Gastrocnemius medialis (tissue), 4 donors: ENCODE measurements at regions not wholly inside any gene's neighbourhood (a gene's known extent, or its start where the extent isn't known, plus 50 kb on each side); places are given as distances from the start of the nearest gene placed in this dataset.

Experiments used
- ATAC-seq, 2 donors: fragments of 150-250 bp; one replicate each; pipeline ENCODE4 v1.9.1; 2016
- DNase-seq, 2 donors: peaks; one replicate each; pipeline ENCODE4 v3.0.0-alpha.2; 2019
- H3K27ac ChIP-seq, 4 donors: fragments of 200-600 bp; sonication (generic); 1 replicate in 1 of 4; 2 replicates in 3 of 4; pipeline ENCODE4 v1.5.1; 2016 to 2018; ENCODE audit warnings: mild to moderate bottlenecking in 2 of 4, moderate library complexity in 1 of 4
- H3K27me3 ChIP-seq, 3 donors: fragments of 200-600 bp; sonication (generic) in 2 of 3; 1 replicate in 1 of 3; 2 replicates in 2 of 3; pipeline versions ENCODE4 v1.5.1 to v1.6.0; 2016 to 2019; ENCODE audit warnings: mild to moderate bottlenecking in 1 of 3, moderate library complexity in 1 of 3
- H3K36me3 ChIP-seq, 2 donors: fragments of 200-600 bp; sonication (generic) in 1 of 2; one replicate each; pipeline ENCODE4 v1.5.1; 2017 to 2018
- H3K4me1 ChIP-seq, 2 donors: fragments of 200-600 bp; sonication (generic) in 1 of 2; one replicate each; pipeline ENCODE4 v1.5.1; 2016 to 2017; ENCODE audit warnings: mild to moderate bottlenecking in 2 of 2
- H3K4me3 ChIP-seq, 4 donors: fragments of 200-600 bp; sonication (generic) in 3 of 4; 1 replicate in 1 of 4; 2 replicates in 3 of 4; pipeline ENCODE4 v1.5.1; 2016 to 2019; ENCODE audit warnings: mild to moderate bottlenecking in 2 of 4
- H3K9me3 ChIP-seq, 3 donors: fragments of 200-600 bp; sonication (generic) in 2 of 3; 1 replicate in 1 of 3; 2 replicates in 2 of 3; pipeline ENCODE4 v1.5.1; 2016 to 2019
- POLR2A ChIP-seq, 2 donors: fragments of 450-650 bp; IDR thresholded peaks; one replicate each; pipeline ENCODE4 v1.6.1; 2017; ENCODE audit warnings: antibody characterized with exemption in 2 of 2, mild to moderate bottlenecking in 2 of 2, moderate library complexity in 2 of 2
- in situ Hi-C, 4 donors: fragments of 200-750 bp; cut with MboI; loops; one replicate each; pipeline versions ENCODE4 v1.15.0 to v1.8.0; 2017; ENCODE audit warnings: low sequenced_read_pairs in 4 of 4
- intact Hi-C: fragments of 100-400 bp; cut with DNase I; formaldehyde crosslinking; loops from one replicate; pipeline ENCODE4 v1.15.1; 2023; ENCODE audit warnings: low total_unique reads
- TF ChIP-seq, protein P1 (sequence below), 5 experiments: fragments of 450-650 bp in 3 of 5; fragments of 200-600 bp in 2 of 5; sonication (generic) in 2 of 5; IDR thresholded peaks in 4 of 5; conservative IDR thresholded peaks in 1 of 5; 1 replicate in 4 of 5; 2 replicates in 1 of 5; pipeline ENCODE4 v1.5.1; 2016 to 2019; ENCODE audit warnings: antibody characterized with exemption in 5 of 5, mild to moderate bottlenecking in 3 of 5, moderate library complexity in 3 of 5

DNA sequence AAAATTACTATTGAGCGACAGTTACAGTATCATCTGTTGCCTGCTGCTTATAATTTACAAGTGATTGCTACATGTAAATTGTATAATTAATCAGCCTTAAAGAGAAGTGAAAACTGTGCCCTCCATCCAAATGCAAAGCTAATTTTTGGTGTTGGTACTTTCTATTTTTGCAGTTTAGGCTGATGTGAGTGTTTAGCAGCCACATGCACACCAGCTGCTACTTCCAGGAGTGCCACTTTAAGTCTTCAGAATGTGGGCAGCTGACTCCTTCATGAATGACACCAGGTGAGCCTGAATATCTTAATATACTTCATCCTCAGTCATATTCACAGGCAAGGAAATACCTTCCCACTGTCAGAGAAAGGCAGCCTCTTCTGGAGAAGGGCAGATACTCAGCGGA is 149.8 kb upstream of the RASGEF1B start:
- intact Hi-C loops (no loop called here), in situ Hi-C loops (no loop called here)
- no peak overlapping the region for H3K4me3 ChIP-seq
- H3K36me3 ChIP-seq: no peaks in the 10 kb centered on the region
- no peaks in the 10 kb centered on the region for H3K4me1 ChIP-seq
- DNase-seq (no peak), ATAC-seq (no peak)
- H3K27ac ChIP-seq: no peak overlapping the region
- H3K27me3 ChIP-seq: no peaks in the 10 kb centered on the region
- no peaks in the 10 kb centered on the region for H3K9me3 ChIP-seq
- TF ChIP-seq POLR2A (IDR thresholded peaks at IDR 0.05): no peak

DNA sequence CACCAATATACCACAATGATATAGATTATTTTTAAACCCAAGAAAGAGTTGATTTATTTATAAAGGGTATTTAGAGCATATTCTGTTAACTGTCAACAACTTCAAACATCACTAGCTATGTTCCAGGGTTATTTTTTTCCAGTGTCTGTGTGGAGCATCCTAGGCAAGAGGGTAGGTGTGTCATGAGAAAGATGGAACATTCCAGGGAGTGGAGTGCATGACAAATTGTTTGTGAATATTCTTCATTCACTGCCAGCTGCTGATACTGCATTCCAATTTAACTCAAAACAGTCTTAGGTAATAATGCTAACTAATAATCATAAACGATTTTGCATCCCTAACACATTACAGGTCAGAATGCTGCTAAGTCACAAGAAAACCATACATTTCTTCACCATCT is 148.7 kb upstream of the RASGEF1B start:
- DNase-seq: no peak
- TF ChIP-seq, protein P1, sequence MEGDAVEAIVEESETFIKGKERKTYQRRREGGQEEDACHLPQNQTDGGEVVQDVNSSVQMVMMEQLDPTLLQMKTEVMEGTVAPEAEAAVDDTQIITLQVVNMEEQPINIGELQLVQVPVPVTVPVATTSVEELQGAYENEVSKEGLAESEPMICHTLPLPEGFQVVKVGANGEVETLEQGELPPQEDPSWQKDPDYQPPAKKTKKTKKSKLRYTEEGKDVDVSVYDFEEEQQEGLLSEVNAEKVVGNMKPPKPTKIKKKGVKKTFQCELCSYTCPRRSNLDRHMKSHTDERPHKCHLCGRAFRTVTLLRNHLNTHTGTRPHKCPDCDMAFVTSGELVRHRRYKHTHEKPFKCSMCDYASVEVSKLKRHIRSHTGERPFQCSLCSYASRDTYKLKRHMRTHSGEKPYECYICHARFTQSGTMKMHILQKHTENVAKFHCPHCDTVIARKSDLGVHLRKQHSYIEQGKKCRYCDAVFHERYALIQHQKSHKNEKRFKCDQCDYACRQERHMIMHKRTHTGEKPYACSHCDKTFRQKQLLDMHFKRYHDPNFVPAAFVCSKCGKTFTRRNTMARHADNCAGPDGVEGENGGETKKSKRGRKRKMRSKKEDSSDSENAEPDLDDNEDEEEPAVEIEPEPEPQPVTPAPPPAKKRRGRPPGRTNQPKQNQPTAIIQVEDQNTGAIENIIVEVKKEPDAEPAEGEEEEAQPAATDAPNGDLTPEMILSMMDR (IDR thresholded peaks at IDR 0.05 in 4 of 5, conservative IDR thresholded peaks at IDR 0.05 in 1 of 5): no peak
- no peak for TF ChIP-seq POLR2A (IDR thresholded peaks at IDR 0.05)
- no peak overlapping the region for H3K27ac ChIP-seq
- intact Hi-C loops (no loop called here), in situ Hi-C loops (no loop called here)
- no peaks in the 10 kb centered on the region for H3K36me3 ChIP-seq
- no peaks in the 10 kb centered on the region for H3K27me3 ChIP-seq
- ATAC-seq: no peak
- H3K9me3 ChIP-seq: no peaks in the 10 kb centered on the region
- no peaks in the 10 kb centered on the region for H3K4me1 ChIP-seq
- H3K4me3 ChIP-seq: no peak overlapping the region

DNA sequence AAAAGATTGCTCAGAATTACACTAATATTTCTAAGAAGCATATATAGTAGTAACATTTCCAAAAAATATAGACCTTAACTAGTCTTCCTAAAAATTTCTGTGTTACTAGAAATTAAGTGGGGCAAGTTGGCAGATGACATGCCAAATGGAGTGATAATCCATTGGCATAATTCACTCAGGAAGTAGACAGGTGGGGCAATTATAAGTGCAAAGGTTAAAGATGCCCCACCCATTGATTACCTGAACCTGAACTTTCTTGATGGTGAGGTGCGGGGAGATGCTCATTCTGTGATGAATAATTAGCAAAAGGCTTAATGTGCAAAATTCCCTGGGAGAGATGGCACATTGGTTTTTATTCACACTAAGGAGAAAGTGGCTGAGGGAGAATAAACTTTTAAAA is 145.8 kb upstream of the RASGEF1B start:
- H3K4me3 ChIP-seq: no peak overlapping the region
- H3K36me3 ChIP-seq: no peaks in the 10 kb centered on the region
- no peaks in the 10 kb centered on the region for H3K4me1 ChIP-seq
- in situ Hi-C loops: no loop called here
- TF ChIP-seq POLR2A (IDR thresholded peaks at IDR 0.05): no peak
- TF ChIP-seq, protein P1 (IDR thresholded peaks at IDR 0.05 in 4 of 5, conservative IDR thresholded peaks at IDR 0.05 in 1 of 5): no peak
- DNase-seq: no peak
- no peaks in the 10 kb centered on the region for H3K9me3 ChIP-seq
- no peak for ATAC-seq
- H3K27ac ChIP-seq: no peak overlapping the region
- no peaks in the 10 kb centered on the region for H3K27me3 ChIP-seq
- intact Hi-C loops: no loop called here

DNA sequence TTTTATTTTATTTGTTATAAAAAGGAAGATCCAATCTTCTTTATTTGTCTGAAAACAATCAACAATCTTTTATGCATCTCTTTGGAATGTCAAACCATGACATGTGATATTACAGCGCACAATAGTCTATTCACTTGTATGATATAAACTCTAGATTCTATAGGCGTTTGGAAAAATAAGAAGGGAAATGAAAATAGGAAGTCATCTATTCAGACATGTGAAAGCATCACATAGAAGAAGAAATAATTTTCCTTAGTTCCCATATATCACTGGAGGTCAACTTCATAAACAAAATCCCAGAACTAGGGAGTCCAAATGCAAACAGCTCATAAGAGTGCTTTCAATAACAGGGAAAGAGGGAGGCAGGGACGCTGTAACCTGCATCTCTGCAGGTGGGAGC is 139.5 kb upstream of the RASGEF1B start:
- no peaks in the 10 kb centered on the region for H3K36me3 ChIP-seq
- in situ Hi-C loops: no loop called here
- DNase-seq: no peak
- peaks cover 0 to 12% of the 10 kb centered on the region in 2 donors for H3K4me1 ChIP-seq
- H3K27me3 ChIP-seq: no peaks in the 10 kb centered on the region
- no peaks in the 10 kb centered on the region for H3K9me3 ChIP-seq
- TF ChIP-seq, protein P1 (IDR thresholded peaks at IDR 0.05 in 4 of 5, conservative IDR thresholded peaks at IDR 0.05 in 1 of 5): no peak
- no peak for TF ChIP-seq POLR2A (IDR thresholded peaks at IDR 0.05)
- no peak overlapping the region for H3K4me3 ChIP-seq
- no peak for ATAC-seq
- intact Hi-C loops: no loop called here
- no peak overlapping the region for H3K27ac ChIP-seq

DNA sequence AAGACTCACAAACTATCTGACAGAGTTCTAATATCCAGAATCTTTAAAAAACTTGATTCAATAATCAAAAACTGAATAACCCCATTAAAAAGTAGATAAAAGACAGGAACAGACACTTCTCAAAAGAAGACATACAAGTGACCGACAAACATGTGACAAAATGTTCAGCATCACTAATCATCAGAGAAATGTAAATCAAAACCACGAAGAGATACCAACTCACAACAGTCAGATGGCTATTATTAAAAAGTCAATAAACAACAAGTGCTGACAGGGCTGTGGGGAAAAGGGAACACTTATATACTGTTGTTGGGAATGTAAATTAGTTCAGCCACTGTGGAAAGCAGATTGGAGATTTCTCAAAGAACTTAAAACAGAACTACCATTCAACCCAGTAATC is 138.1 kb upstream of the RASGEF1B start:
- intact Hi-C loops (no loop called here), in situ Hi-C loops (no loop called here)
- H3K27me3 ChIP-seq: no peaks in the 10 kb centered on the region
- no peaks in the 10 kb centered on the region for H3K9me3 ChIP-seq
- ATAC-seq (peak in 1 of 2 donors; percentile 10), DNase-seq (no peak)
- no peaks in the 10 kb centered on the region for H3K36me3 ChIP-seq
- no peak overlapping the region for H3K4me3 ChIP-seq
- H3K27ac ChIP-seq: no peak overlapping the region
- TF ChIP-seq, protein P1 (IDR thresholded peaks at IDR 0.05 in 4 of 5, conservative IDR thresholded peaks at IDR 0.05 in 1 of 5): no peak
- TF ChIP-seq POLR2A (IDR thresholded peaks at IDR 0.05): no peak
- peaks cover 0 to 12% of the 10 kb centered on the region in 2 donors for H3K4me1 ChIP-seq
